NCI-H2196 (cell line): ENCODE measurements at regions not wholly inside any gene's neighbourhood (a gene's known extent, or its start where the extent isn't known, plus 50 kb on each side); places are given as distances from the start of the nearest gene placed in this dataset.

ENCODE experiments used
- DNase-seq: peaks from one replicate; lab custom pipeline; 2025; ENCODE audit not compliant: unreplicated experiment; lab: John Stamatoyannopoulos, UW

DNA sequence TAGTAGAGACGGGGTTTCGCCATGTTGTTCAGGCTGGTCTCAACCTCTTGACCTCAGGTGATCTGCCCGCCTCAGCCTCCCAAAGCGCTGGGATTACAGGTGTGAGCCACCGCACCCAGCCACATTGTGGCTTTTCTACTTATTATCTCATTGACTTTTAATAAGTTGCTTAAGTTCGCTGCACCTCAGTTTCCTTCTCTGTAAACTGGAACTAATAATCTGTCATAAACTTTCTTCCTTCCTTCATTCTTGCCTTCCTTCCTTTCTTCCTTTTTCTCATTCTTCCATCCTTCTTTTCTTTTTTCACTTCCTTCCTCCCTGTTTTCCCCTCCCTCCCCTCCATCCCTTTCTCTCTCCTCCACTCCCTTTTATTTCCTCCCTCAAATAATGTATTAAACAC lies 192.2 kb downstream of the MAF start:
- DNase-seq: no peak

DNA sequence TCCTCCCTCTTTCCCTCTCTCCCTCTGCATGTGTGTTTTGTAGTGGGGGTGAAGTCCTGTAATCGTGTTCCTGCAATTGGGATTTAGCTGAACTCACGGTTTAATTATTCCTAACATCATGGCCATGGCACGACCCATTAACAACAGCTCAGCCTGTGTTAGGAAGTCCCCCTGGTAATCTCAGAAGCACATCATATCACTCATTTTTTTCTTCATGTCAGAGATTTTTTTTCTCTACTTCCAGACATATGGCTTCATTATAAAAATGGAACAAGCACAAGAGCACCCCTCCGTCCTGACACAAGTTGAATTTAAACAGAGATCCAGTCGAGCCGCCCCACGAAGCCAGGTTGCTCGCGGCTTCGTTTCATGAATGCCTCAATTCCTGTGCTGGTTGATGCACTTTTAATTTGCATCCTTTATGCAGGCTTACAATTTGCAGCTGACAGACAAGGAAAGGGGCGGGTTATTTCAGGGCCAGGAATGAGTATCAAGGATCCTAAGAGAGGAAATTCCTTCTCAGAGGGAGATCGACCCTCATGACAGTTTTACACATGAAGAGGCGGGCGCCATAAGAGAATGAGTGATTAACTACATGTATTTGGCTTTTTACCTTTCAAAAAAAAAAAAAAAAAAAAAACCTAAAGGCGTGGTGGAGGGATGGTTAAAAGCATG lies 192.9 kb downstream of the MAF start:
- DNase-seq: no peak

DNA sequence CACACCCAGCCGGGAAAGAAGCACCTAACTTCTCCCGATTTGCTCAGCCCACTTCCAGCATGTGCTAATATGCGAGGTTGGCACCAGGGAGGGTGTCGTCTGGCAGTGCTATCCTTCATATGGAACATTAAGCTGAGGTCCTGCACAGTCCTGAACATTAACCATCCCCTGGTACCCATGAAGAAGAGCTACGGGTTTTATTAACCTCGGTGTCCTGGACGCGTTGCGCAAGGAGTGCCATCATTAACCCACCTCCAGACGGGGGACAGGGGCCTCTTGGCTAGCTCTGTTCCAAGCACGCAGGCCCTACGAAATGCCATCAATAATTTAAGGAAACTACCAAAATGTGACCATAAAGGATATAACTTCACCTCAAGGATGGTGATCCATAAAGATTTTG lies 193.5 kb downstream of the MAF start:
- no peak for DNase-seq

DNA sequence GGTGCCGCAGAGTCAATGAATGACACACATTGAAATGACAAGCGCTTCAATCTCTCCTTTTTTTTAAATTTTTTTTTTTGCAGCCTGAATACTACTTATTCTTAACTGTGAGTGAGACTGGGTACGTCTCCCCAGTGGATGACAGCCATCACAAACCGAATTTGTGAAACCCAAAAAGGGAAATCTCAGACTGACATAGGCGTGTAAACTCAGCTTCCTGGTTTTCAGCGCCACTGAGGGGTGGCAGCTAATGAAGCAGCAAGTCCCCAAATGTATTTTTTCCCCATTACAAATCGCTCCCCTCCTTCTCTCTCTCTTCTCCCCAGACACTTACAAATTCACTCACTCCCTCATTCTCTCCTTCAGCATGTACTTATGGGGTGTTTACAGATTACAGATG lies 196.0 kb downstream of the MAF start:
- no peak for DNase-seq

DNA sequence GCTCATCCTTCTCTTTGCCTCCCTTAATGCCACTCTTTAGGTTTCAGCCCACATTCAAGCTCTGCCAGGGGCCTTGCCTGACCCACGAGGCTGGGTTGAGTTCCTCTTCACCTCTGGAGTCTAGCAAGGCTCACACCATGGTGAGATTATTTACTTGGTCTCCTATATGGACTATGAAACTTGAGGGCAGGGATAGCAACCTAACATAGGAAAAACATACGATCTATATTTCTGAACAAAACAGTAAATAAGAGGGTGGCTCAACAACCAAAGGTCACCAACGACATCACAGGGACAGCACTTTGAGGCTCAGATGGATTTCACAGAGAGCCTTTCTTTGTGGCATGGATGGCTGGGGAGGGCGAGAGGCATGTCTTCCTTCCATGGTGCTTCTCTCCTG lies 197.0 kb downstream of the MAF start:
- no peak for DNase-seq

DNA sequence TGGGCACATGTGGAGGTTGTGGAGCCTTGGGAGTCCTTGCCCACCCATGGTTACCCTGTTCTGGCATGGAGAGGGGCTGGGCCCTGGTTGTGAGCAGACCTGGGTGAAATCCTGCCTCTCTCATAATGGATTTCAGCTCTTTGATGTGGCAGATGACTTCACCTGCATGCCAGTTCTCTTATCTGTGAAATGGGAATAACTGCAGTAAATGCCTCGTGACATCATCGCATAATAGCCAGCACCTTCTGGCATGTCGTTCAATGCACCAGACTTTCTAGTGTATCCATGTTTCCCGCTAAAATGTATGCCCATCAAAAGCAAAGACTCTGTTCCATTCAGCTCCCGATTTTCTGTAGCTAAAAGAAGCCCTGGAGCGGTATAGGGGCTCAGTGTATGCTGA lies 197.6 kb downstream of the MAF start:
- DNase-seq: no peak

DNA sequence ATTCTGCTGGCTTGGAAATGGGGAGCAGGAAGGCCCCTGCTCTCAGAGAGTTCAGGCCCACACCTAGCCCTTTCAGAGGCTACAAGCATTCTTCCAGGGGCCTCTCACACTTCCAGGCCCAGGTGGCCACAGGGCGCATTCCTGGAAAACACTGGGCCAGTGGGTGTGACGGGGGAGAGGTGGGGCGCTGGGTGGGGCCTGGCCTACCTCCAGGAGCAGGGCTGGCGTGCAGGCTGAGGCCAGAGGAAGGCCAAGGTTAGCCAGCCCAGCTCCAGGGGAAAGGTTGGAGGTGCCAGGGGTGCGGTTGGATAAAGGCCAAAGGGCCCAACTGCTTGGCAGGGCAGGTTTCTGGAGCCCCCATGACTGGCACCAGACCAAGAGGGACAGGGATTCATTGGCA lies 198.2 kb downstream of the MAF start:
- no peak for DNase-seq

DNA sequence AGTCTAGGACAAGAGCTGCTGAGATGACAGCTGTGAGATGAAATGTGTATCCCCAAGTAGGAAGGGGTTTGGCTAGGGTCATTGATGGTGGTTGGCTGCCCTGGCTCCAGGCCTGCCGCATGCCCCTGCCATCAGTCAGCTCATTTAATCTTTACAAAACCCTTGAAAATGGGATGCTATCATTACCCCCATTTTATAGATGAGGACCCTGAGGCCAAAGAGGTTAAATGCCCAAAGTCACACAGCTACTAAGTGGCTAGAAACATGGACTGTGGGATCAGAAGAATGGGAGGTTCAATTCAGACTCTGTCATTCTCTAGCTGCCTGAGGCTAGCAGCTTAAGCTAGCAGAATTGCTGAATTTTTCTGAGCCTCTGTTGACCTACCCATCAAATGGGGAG lies 198.8 kb downstream of the MAF start:
- DNase-seq: no peak

DNA sequence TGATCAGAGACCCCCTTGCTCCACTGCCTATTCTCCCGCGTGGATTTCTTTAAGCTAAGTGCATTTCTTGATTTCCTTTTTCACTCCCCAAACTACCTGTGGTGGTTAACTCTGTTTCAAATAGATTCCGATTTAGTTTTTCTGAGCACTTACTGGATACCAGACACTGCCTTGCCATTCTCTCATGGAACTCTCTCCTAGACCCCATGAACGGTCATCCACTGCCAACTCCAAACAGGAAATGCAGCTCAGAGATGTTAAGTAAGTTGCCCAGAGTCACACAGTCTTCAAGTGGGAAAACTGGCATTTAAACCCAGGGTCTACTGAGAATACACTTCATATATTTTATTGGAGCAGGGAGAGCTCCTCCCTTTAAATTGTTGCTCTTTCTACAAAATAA lies 199.4 kb downstream of the MAF start:
- no peak for DNase-seq

DNA sequence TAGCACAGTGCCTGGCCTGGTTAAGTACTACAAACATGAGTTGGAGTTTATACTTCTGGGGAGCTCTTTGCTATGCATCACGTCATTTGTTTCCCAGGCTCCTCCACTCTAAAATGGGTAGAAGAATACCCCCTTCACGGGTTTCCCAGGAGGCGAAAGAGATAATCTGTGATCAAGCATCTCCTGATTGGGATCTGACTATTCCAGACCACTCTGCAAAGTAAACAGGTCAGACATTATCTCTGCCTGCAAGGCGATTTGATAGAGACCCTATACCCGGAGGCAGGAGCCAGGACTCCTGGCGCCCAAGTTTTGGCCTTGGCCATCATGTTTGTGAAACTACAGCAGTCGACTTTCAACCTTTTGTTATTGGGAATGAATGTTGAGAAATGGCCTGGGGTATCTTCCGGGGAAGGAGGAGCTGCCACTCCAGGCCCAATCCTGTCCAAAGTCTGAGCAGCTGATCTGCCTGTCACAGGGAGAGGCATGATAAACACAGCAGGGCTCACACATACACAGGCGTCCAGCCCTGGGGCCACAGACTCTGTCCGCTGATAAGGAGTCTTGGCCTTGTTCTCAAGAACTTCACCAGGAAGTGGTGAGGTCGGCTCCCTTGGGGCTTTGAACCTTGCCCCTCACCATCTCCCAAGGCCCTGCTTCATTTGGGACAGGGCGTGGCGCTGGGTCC lies 199.9 kb downstream of the MAF start:
- DNase-seq: no peak

DNA sequence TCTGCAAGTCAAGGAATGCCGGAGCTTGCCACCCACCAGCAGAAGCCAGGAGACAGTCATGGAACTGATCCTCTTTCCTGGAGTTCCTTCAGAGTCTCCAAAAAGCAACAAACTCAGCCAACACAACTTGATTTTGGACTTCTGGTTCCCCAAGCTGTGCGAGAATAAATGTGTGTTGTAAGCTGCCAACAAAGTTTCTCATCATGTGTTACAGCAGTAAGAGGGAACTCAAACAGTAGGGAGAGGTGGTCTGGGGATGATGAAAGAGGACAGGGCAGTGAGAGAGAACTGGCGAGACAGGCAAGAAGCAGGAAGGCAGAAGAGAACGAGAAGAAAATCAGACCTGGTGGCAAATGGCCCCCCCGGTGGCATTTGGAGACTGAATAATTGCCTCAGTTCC lies 204.9 kb downstream of the MAF start:
- no peak for DNase-seq

DNA sequence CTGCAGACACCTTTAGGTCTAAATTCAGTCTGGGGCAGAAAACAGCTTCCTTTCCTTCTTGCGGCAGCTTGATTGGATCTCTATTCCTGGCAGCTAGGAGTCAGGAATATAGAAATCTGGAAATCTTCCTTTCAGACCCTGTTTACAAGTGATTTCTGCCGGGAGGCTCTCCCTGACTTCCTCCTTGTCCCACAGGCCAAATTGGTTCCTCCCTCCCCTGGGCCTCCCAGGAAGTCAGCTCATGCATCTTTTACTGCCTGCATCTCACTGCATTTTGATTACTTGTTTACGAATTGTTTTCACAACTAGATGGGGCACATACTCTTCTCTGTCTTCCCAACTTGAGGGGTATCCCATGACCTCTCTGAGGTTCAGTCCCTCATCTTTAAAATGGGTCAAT lies 206.3 kb downstream of the MAF start:
- no peak for DNase-seq

DNA sequence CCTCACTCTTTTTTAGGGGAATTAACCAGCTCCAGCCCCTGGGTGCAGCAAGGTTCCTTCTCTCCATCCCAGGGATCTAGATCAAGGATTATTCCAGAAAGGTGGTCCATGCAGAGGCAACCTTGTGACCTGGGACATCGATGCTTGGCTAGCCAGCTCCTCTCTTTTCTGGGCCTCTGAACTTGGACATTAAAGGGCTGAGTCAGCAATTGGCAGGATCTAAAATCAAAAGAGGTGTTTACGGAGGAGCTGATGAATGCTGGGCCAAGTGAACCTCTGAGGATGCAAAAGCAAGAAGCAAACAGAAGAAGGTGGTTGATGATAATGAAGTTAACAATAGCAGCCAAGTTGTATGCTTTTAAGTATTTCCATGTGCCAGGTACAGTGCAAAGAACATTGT lies 207.0 kb downstream of the MAF start:
- no peak for DNase-seq

DNA sequence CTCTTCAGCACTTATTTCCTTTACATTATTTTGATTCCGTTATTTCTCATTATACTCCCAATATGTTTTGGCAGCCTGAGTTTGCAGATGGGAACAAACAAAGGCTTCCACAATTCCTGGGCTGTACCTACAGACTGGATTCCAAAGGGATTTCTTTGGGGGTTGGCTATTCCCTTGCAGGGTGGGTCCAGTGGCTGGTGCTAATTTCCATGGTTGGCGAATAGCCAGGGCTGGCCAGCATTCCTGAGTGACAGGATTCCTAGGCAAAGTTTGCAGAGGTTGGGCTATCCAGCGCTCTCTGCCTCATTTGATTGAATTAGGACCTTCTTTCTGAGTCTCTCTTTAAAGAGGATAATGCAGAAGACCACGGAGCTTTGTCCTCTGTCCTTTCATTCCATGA lies 207.4 kb downstream of the MAF start:
- DNase-seq: no peak

DNA sequence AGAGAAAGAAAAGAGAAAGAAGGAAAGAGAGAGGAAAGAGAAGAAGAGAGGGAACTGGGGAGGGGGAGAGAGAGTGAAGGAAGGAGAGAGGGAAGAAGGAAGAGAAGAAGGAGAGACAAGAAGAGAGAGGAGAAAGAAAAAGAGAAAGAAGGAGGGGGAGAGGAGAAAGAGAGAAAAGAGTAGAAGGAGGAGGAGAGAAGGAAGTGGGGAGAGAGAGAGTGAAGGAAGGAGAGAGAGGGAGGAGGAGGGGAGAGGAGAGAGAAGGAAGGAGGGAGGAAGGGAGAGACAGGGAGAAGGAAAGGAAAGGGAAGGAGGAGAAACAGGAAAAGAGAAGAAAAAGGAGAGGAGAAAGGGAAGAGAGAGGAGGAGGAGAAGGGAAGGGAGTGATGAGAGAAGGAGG lies 208.5 kb downstream of the MAF start:
- DNase-seq: no peak

DNA sequence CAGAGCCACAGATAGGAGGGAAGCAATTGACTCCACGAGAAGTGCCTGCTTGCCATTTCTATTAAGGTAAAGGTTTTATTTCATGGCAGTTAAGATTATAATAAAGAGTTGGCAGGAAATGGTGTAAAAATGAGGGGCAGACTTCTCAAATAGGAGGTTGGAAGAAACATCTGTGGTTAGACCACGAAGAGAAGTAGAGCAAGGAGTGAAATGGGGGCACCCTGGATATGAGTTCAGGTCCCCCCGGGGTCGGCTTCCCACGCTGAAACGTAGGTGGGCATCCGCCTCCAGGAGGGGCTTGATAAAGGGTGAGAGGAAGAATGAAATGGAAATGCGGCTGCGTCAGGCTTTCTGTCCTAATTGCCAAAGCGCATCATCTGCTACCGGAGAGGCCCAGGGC lies 209.1 kb downstream of the MAF start:
- DNase-seq: no peak

DNA sequence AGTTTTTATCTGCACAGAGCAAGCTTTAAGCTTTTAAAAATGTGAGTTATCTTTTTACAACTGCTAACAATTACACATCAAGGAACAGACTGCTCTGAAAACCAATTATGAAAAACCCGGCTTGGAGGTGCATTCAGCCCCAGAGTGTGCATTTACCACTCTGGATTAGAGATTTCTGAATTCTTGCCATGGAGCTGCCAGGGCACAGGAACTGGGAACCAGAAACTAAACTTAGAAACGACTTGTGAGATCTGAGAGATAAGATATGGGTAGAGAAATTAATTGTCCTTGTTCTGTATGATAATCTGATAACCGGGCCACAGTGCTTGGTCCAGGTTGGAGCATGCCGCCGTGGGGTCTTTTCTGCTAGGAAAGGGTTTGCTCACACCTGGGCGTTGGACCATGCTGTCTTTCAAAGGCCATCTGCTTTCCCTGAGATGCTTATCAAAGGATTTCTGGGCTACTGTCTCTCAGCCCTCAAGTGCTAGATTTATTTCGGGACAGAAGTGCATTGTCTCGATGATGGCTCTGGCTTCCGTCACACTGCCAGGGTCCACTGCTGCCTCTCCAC lies 210.0 kb downstream of the MAF start:
- no peak for DNase-seq

DNA sequence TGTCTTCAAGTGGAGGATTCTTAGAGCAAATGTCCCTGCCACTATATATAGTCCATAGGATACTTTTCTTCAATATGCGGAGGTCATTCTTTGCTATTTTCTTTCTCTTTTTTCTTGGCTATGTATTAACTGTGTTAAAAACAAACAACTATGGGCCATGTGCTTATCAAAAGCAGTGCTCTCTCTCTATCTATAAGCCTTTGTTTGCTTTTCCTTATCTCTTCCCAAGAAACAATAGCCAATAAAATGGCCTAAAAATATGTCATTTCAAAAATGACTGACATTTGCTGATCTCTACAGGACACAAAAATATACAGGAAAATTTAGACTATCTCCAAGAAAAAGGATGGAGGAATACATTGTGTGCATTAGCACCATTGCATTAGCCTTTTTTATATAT lies 212.1 kb downstream of the MAF start:
- DNase-seq: no peak

DNA sequence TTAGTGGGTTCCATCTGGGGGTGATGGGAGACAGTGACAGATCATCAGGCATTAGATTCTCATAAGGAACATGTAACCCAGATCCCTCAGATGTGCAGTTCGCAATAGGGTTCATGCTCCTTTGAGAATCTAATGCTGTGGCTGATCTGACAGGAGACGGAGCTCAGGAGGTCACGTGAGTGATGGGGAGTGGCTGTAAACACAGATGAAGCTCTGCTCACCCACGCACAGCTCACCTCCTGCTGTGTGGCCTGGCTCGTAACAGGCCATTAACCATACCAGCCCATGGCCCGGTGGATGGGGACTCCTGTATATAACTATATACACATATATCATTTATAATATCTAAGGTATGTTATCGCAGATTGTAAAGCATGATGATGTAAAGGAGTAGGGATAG lies 214.2 kb downstream of the MAF start:
- DNase-seq: no peak

DNA sequence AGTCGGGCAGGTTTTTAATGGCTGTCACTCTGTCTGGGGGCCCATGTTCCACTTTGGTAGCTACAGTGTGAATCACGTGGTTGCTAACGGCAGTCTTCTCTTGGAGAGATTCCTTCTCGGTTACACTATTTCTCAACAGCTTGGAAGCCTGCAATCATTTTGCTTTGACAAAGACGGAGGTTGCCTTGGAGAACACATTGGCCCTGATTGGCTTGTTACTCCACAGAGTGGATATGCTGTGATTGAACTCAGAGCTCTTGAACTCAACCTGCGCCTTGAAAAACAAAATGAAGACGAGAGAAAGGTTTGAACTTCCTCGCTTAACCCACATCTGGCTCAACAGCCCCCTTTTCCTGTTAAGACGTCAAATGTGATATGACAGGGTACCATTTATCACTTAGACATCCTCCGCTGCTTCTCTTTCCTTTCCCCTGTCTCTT lies 218.9 kb downstream of the MAF start:
- DNase-seq: no peak

DNA sequence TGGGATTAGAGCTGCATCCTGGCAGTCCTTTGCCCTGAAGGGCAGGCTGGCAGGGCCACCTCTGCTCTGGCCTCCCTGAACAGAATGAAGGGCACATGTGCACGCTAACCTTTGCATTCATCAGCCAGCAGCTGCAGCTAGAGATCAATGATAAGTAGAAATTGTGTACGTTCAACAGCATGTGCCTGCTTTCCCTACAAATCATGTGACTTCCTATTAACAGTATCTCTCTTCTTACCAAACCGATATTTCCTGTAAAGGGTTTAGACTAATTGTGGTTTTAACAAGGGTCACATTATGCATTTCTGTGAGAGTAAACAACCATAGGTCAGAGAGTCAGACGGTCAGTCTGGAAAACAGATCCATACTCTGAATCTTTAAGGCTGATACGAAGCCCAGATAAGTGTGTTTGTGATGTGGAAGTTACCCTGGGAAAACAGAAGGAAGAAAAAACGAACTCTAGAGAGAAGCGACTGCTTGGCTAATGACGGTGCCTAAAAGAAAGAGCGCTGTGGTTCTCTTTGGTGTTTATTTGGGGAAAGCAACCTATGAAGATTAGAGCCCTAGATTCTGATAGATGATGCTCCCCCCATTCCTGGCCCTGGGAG lies 219.4 kb downstream of the MAF start:
- DNase-seq: no peak

DNA sequence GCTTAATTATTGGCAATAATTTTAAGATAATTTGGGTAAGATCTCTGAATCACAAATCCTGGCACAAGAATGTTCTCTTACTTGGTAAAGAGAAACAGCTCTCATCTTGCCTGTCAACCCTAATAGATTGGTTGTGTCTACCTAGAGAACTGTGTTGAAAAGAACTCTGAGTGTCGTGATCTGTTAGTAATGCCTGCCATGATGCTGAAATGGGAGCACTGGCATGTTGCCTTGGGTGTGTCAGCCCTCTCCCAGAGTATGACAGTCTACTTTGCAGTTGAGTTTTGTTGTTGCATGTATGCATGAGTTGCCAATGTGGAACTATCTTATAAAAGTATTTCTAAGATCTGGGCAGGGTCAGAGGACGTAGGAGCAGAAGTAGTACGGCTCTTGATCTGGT lies 221.4 kb downstream of the MAF start:
- no peak for DNase-seq
